ENCODE measurements at regions not wholly inside any gene's neighbourhood (a gene's known extent, or its start where the extent isn't known, plus 50 kb on each side); places are given as distances from the start of the nearest gene placed in this dataset.

DNA sequence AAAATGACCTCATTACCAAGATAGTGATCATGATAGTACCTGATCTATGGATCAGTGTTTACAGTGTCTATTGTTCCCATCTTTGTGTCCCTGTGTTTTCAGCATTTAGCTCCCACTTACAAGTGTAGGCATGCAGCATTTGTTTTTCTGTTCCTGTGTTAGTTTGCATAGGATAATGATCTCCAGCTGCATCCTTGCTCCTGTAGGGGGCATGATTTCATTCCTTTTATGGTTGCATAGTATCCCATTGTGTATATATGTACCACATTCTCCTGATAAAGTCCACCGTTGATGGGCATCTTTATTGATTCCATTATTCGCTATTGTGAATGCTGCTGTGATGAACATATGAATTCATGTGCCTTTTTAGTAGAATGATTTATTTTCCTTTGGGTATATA lies 215.4 kb upstream of the NAV3 start:
- TF ChIP-seq, protein P1, sequence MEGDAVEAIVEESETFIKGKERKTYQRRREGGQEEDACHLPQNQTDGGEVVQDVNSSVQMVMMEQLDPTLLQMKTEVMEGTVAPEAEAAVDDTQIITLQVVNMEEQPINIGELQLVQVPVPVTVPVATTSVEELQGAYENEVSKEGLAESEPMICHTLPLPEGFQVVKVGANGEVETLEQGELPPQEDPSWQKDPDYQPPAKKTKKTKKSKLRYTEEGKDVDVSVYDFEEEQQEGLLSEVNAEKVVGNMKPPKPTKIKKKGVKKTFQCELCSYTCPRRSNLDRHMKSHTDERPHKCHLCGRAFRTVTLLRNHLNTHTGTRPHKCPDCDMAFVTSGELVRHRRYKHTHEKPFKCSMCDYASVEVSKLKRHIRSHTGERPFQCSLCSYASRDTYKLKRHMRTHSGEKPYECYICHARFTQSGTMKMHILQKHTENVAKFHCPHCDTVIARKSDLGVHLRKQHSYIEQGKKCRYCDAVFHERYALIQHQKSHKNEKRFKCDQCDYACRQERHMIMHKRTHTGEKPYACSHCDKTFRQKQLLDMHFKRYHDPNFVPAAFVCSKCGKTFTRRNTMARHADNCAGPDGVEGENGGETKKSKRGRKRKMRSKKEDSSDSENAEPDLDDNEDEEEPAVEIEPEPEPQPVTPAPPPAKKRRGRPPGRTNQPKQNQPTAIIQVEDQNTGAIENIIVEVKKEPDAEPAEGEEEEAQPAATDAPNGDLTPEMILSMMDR (IDR thresholded peaks at IDR 0.05; ENCODE audit: control extremely low read depth, extremely low read depth): no peak
- Histone ChIP-seq H3K9me3 (ENCODE audit: control insufficient read depth in 4 of 4, insufficient read depth in 3 of 4, low read length in 3 of 4) (peaks cover 0 to 4% (median 2%) of the 10 kb centered on the region in 4 donors), H3K4me3 (no peak overlapping the region), H3K36me3 (ENCODE audit: control insufficient read depth in 4 of 4, insufficient read depth in 4 of 4, low read length in 4 of 4) (no peaks in the 10 kb centered on the region), H3K4me1 (ENCODE audit: control insufficient read depth in 5 of 5, insufficient read depth in 5 of 5, low read length in 5 of 5) (peaks cover 0 to 4% (median 0%) of the 10 kb centered on the region in 5 donors), H3K9ac (ENCODE audit: insufficient read depth in 1 of 2, low read length in 2 of 2) (no peak overlapping the region), H3K27me3 (ENCODE audit: control insufficient read depth in 3 of 3, insufficient read depth in 3 of 3, low read length in 2 of 3) (no peaks in the 10 kb centered on the region), H3K27ac (ENCODE audit: low read depth in 1 of 2, low read length in 1 of 2) (no peak overlapping the region)
- 86 to 96% methylated on average over 2 of the region's 2 CpGs for WGBS, 2 donors
- ATAC-seq (ENCODE audit: insufficient read depth, low FRiP score): no peak
- DNase-seq: no peak

DNA sequence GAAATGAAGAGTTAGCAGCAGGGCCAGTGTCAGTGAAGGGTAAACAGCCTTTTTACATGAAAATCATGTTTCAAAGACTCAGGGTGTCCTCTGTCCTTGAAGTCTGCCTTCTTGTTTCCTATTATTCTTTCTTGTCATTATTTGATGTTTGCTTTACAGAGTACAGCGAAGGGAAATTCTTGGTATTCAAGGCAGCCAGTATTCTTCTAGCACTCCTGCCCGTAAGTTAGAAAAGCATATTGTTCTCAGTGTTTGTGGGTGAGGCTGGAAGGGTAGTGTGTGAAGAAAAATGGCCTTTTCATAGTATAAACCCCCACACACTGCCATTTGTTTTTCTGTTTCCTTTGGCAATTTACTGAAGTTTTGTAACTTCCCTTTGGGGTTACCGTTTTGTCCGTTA lies 217.3 kb upstream of the NAV3 start:
- 70 to 83% methylated on average over 4 of the region's 4 CpGs for WGBS, 2 donors
- Histone ChIP-seq H3K4me3 (no peak overlapping the region), H3K27me3 (ENCODE audit: control insufficient read depth in 3 of 3, insufficient read depth in 3 of 3, low read length in 2 of 3) (no peaks in the 10 kb centered on the region), H3K9ac (ENCODE audit: insufficient read depth in 1 of 2, low read length in 2 of 2) (no peak overlapping the region), H3K36me3 (ENCODE audit: control insufficient read depth in 4 of 4, insufficient read depth in 4 of 4, low read length in 4 of 4) (no peaks in the 10 kb centered on the region), H3K4me1 (ENCODE audit: control insufficient read depth in 5 of 5, insufficient read depth in 5 of 5, low read length in 5 of 5) (peaks cover 0 to 22% (median 0%) of the 10 kb centered on the region in 5 donors), H3K27ac (ENCODE audit: low read depth in 1 of 2, low read length in 1 of 2) (no peak overlapping the region), H3K9me3 (ENCODE audit: control insufficient read depth in 4 of 4, insufficient read depth in 3 of 4, low read length in 3 of 4) (peaks cover 0 to 4% (median 2%) of the 10 kb centered on the region in 4 donors)
- ATAC-seq (ENCODE audit: insufficient read depth, low FRiP score) (no peak), DNase-seq (no peak)
- TF ChIP-seq, protein P1 (IDR thresholded peaks at IDR 0.05; ENCODE audit: control extremely low read depth, extremely low read depth): no peak

DNA sequence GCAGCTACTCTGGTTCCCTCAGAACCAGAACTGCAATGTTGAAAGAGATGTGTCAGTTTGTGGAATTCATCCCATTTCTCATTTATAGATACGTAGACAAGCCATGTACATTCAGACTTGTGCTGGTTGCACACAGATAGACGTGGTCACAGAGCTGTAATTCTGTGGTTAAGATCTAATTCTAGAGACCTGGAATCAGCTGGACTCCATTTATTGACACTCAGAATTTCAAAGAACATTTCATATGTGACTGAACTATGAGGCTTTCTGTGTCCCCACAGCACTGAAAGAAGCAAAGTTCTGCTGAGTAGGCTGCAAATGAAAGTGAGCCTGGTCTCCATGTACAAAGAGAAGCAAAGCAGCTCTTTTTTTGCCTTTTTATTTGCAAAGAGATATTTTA lies 220.2 kb upstream of the NAV3 start:
- Histone ChIP-seq H3K9me3 (ENCODE audit: control insufficient read depth in 4 of 4, insufficient read depth in 3 of 4, low read length in 3 of 4) (no peaks in the 10 kb centered on the region), H3K4me3 (no peak overlapping the region), H3K4me1 (ENCODE audit: control insufficient read depth in 5 of 5, insufficient read depth in 5 of 5, low read length in 5 of 5) (peaks cover 0 to 25% (median 0%) of the 10 kb centered on the region in 5 donors), H3K36me3 (ENCODE audit: control insufficient read depth in 4 of 4, insufficient read depth in 4 of 4, low read length in 4 of 4) (no peaks in the 10 kb centered on the region), H3K27me3 (ENCODE audit: control insufficient read depth in 3 of 3, insufficient read depth in 3 of 3, low read length in 2 of 3) (no peaks in the 10 kb centered on the region), H3K9ac (ENCODE audit: insufficient read depth in 1 of 2, low read length in 2 of 2) (no peak overlapping the region), H3K27ac (ENCODE audit: low read depth in 1 of 2, low read length in 1 of 2) (no peak overlapping the region)
- DNase-seq (peak in 2 of 3 donors; percentile 25 to 68), ATAC-seq (ENCODE audit: insufficient read depth, low FRiP score) (no peak)
- TF ChIP-seq, protein P1 (IDR thresholded peaks at IDR 0.05; ENCODE audit: control extremely low read depth, extremely low read depth): no peak
- 75 to 76% methylated on average over 2 of the region's 2 CpGs for WGBS, 2 donors

DNA sequence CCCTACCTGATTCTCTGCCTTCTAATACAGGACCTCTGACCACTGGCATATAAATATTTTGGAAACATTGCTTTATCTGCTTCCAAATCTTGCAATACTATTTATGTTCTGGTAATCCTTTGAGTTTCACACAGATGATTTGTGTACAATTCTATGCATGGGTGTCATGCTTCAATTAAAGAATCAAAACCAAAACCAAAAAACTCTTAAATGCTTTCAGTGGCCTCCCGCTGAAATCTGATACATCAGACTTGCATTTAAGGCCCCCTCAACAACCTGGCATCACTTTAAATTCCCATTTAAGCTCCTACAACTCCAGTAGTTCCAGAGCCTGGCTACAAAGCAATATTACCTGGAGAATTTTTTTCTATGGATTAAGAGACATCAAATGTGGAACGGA lies 221.7 kb upstream of the NAV3 start:
- H3K4me1 ChIP-seq (ENCODE audit: control insufficient read depth in 5 of 5, insufficient read depth in 5 of 5, low read length in 5 of 5): peaks cover 0 to 25% (median 0%) of the 10 kb centered on the region in 5 donors
- TF ChIP-seq, protein P1 (IDR thresholded peaks at IDR 0.05; ENCODE audit: control extremely low read depth, extremely low read depth): no peak
- ATAC-seq (ENCODE audit: insufficient read depth, low FRiP score): no peak
- DNase-seq: no peak
- no peak overlapping the region for H3K27ac ChIP-seq (ENCODE audit: low read depth in 1 of 2, low read length in 1 of 2)
- no peaks in the 10 kb centered on the region for H3K27me3 ChIP-seq (ENCODE audit: control insufficient read depth in 3 of 3, insufficient read depth in 3 of 3, low read length in 2 of 3)
- H3K4me3 ChIP-seq: no peak overlapping the region
- no peak overlapping the region for H3K9ac ChIP-seq (ENCODE audit: insufficient read depth in 1 of 2, low read length in 2 of 2)
- WGBS, 2 donors: 77 to 80% methylated on average over 2 of the region's 2 CpGs
- no peaks in the 10 kb centered on the region for H3K9me3 ChIP-seq (ENCODE audit: control insufficient read depth in 4 of 4, insufficient read depth in 3 of 4, low read length in 3 of 4)
- no peaks in the 10 kb centered on the region for H3K36me3 ChIP-seq (ENCODE audit: control insufficient read depth in 4 of 4, insufficient read depth in 4 of 4, low read length in 4 of 4)

Data from lung (tissue), 11 donors.